Sigmoid colon (tissue), 6 donors: ENCODE measurements at regions not wholly inside any gene's neighbourhood (a gene's known extent, or its start where the extent isn't known, plus 50 kb on each side); places are given as distances from the start of the nearest gene placed in this dataset.

ENCODE experiments used
- DNase-seq: peaks from one replicate; pipeline ENCODE4 v3.0.0-alpha.2; 2019
- H3K27ac ChIP-seq, 4 donors: fragments of 200-600 bp; sonication (generic); one replicate each; pipeline ENCODE4 v1.5.1; 2016 to 2019; ENCODE audit warnings: mild to moderate bottlenecking in 1 of 4
- H3K27me3 ChIP-seq, 3 donors: fragments of 200-600 bp; sonication (generic); one replicate each; pipeline ENCODE4 v1.5.1; 2019; ENCODE audit warnings: mild to moderate bottlenecking in 1 of 3
- H3K36me3 ChIP-seq, 4 donors: fragments of 200-600 bp; sonication (generic); one replicate each; pipeline ENCODE4 v1.5.1; 2016 to 2019
- H3K4me1 ChIP-seq, 4 donors: fragments of 200-600 bp; sonication (generic); one replicate each; pipeline ENCODE4 v1.5.1; 2017 to 2019
- H3K4me3 ChIP-seq, 4 donors: fragments of 200-600 bp; sonication (generic); one replicate each; pipeline ENCODE4 v1.5.1; 2017 to 2019; ENCODE audit warnings: mild to moderate bottlenecking in 2 of 4, moderate library complexity in 1 of 4
- H3K9me3 ChIP-seq, 4 donors: fragments of 200-600 bp in 3 of 4; sonication (generic) in 3 of 4; one replicate each; pipeline versions ENCODE4 v1.5.1 to v1.6.1; 2013 to 2019
- CTCF ChIP-seq, 4 experiments: fragments of 450-650 bp in 3 of 4; fragments of 200-600 bp in 1 of 4; IDR thresholded peaks; one replicate each; pipeline ENCODE4 v1.5.1; 2016 to 2019; ENCODE audit warnings: antibody characterized with exemption in 4 of 4, mild to moderate bottlenecking in 3 of 4, moderate library complexity in 2 of 4
- EP300 ChIP-seq, 4 donors: sonication (generic); formaldehyde crosslinking; IDR thresholded peaks; one replicate each; pipeline ENCODE4 v1.6.1; 2017; ENCODE audit warnings: antibody characterized with exemption in 4 of 4
- POLR2A ChIP-seq, 2 donors: fragments of 450-650 bp; IDR thresholded peaks; one replicate each; pipeline ENCODE4 v1.6.1; 2016; ENCODE audit warnings: antibody characterized with exemption in 2 of 2, mild to moderate bottlenecking in 2 of 2, moderate library complexity in 2 of 2
- POLR2AphosphoS5 ChIP-seq, 4 donors: sonication (generic); formaldehyde crosslinking; IDR thresholded peaks; one replicate each; pipeline ENCODE4 v1.6.1; 2017; ENCODE audit warnings: antibody characterized with exemption in 4 of 4
- WGBS, 2 donors: extraction: QIAGEN DNeasy Blood & Tissue Kit; methylation state at CpG; one replicate each; pipeline ENCODE4 v1.1.7; 2013; 5-methylcytosine and 5-hydroxymethylcytosine counted together
- intact Hi-C: fragments of 100-400 bp; cut with DNase I; formaldehyde crosslinking; loops from one replicate; pipeline ENCODE4 v1.15.1; 2023
- donor health status: healthy with polysubstance abuse.
- donor health status: healthy.

- 25 to 43% methylated on average over 2 of the region's 2 CpGs for WGBS, 2 donors
- DNase-seq: no peak
- intact Hi-C loops: no loop called here
- Histone ChIP-seq H3K27ac (no peak overlapping the region), H3K4me1 (no peaks in the 10 kb centered on the region), H3K27me3 (no peaks in the 10 kb centered on the region), H3K4me3 (no peak overlapping the region), H3K9me3 (no peaks in the 10 kb centered on the region), H3K36me3 (no peaks in the 10 kb centered on the region)
- TF ChIP-seq POLR2AphosphoS5 (IDR thresholded peaks at IDR 0.05): no peak
- no peak for TF ChIP-seq POLR2A (IDR thresholded peaks at IDR 0.05)
- no peak for TF ChIP-seq EP300 (IDR thresholded peaks at IDR 0.05)
- TF ChIP-seq CTCF (IDR thresholded peaks at IDR 0.05): no peak
Measured at GRCh38 chr5:82418608-82418950, 140.4 kb upstream of the RPS23 start.

- WGBS, 2 donors: 80 to 84% methylated on average over 11 of the region's 11 CpGs
- H3K27ac ChIP-seq: no peak overlapping the region
- TF ChIP-seq POLR2AphosphoS5 (IDR thresholded peaks at IDR 0.05) (no peak), POLR2A (IDR thresholded peaks at IDR 0.05) (no peak), CTCF (IDR thresholded peaks at IDR 0.05) (no peak), EP300 (IDR thresholded peaks at IDR 0.05) (no peak)
- no peak for DNase-seq
- intact Hi-C loops: no loop called here
- no peaks in the 10 kb centered on the region for H3K36me3 ChIP-seq
- no peaks in the 10 kb centered on the region for H3K9me3 ChIP-seq
- no peak overlapping the region for H3K4me3 ChIP-seq
- no peaks in the 10 kb centered on the region for H3K27me3 ChIP-seq
- no peaks in the 10 kb centered on the region for H3K4me1 ChIP-seq
Measured at GRCh38 chr5:82417776-82418607, 139.8 kb upstream of the RPS23 start.

GRCh38 chr5:82416512-82416911, 138.4 kb upstream of the RPS23 start:
- WGBS, 2 donors: 71 to 87% methylated on average over 4 of the region's 4 CpGs
- intact Hi-C loops: no loop called here
- Histone ChIP-seq H3K27me3 (no peaks in the 10 kb centered on the region), H3K4me1 (no peaks in the 10 kb centered on the region), H3K9me3 (no peaks in the 10 kb centered on the region), H3K4me3 (no peak overlapping the region), H3K27ac (no peak overlapping the region), H3K36me3 (no peaks in the 10 kb centered on the region)
- DNase-seq: no peak
- TF ChIP-seq POLR2A (IDR thresholded peaks at IDR 0.05) (no peak), POLR2AphosphoS5 (IDR thresholded peaks at IDR 0.05) (no peak), CTCF (IDR thresholded peaks at IDR 0.05) (no peak), EP300 (IDR thresholded peaks at IDR 0.05) (no peak)

- Histone ChIP-seq H3K9me3 (no peaks in the 10 kb centered on the region), H3K4me1 (no peaks in the 10 kb centered on the region), H3K27me3 (no peaks in the 10 kb centered on the region), H3K27ac (no peak overlapping the region), H3K36me3 (no peaks in the 10 kb centered on the region), H3K4me3 (no peak overlapping the region)
- intact Hi-C loops: no loop called here
- no peak for DNase-seq
- TF ChIP-seq POLR2A (IDR thresholded peaks at IDR 0.05) (no peak), EP300 (IDR thresholded peaks at IDR 0.05) (no peak), POLR2AphosphoS5 (IDR thresholded peaks at IDR 0.05) (no peak), CTCF (IDR thresholded peaks at IDR 0.05) (no peak)
Measured at GRCh38 chr5:82414041-82414388, 135.9 kb upstream of the RPS23 start.
